GM12864 (cell line): ENCODE measurements at regions not wholly inside any gene's neighbourhood (a gene's known extent, or its start where the extent isn't known, plus 50 kb on each side); places are given as distances from the start of the nearest gene placed in this dataset.

ENCODE experiments used
- DNase-seq: peaks from one replicate; pipeline ENCODE4 v3.0.0-alpha.2; 2011; ENCODE audit warnings: low read depth
- H3K4me3 ChIP-seq: 2 replicates; pipeline ENCODE4 v1.5.1; 2011; ENCODE audit warnings: mild to moderate bottlenecking, low read depth, low read length, control low read depth
- TF ChIP-seq, protein P1 (sequence below): IDR thresholded peaks from 2 replicates; pipeline ENCODE4 v1.5.1; 2011; ENCODE audit warnings: low read depth, mild to moderate bottlenecking, moderate library complexity, low read length, control low read depth, inconsistent platforms; ENCODE audit errors: missing control alignments

DNA sequence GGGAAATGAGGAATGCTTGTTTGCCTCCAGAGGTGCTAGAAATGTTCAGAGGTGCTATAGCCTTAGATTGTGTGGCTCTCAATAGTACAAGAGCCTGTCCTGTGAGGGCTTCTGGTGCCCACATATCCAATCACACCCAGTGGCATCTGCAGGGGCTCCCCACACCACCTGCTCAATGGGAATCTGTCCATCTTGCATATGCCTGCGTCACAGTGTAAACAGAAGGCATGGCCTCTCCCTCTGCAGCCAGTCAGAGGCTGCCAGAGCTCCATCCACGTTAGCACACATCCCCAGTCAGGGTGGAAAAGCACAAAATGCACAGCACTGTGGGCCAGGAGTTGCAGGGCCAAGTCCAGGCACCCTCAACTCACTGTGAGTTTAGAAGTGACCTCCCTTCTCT lies 113.6 kb upstream of the GRIK3 start:
- TF ChIP-seq, protein P1, sequence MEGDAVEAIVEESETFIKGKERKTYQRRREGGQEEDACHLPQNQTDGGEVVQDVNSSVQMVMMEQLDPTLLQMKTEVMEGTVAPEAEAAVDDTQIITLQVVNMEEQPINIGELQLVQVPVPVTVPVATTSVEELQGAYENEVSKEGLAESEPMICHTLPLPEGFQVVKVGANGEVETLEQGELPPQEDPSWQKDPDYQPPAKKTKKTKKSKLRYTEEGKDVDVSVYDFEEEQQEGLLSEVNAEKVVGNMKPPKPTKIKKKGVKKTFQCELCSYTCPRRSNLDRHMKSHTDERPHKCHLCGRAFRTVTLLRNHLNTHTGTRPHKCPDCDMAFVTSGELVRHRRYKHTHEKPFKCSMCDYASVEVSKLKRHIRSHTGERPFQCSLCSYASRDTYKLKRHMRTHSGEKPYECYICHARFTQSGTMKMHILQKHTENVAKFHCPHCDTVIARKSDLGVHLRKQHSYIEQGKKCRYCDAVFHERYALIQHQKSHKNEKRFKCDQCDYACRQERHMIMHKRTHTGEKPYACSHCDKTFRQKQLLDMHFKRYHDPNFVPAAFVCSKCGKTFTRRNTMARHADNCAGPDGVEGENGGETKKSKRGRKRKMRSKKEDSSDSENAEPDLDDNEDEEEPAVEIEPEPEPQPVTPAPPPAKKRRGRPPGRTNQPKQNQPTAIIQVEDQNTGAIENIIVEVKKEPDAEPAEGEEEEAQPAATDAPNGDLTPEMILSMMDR, result no peak
- no peak for DNase-seq
- no peak overlapping the region for H3K4me3 ChIP-seq

DNA sequence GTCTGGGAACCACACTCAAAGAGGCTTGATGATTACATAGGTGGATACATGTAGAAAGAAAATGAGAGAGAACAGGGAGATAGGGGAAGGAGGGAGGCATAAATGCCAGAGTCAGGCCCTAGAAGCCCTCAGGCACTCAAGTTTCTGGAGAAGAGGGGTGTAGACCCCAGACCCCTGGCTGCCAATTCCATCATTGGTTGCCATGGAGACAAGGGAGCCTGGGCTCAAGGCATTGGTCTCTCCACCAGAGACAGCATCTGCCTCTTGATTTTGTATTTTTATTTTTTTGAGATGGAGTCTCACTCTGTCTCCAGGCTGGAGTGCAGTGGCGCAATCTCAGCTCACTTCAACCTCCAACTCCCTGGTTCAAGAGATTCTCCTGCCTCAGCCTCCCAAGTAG lies 114.3 kb upstream of the GRIK3 start:
- TF ChIP-seq, protein P1, result no peak
- no peak for DNase-seq
- H3K4me3 ChIP-seq, result no peak overlapping the region

DNA sequence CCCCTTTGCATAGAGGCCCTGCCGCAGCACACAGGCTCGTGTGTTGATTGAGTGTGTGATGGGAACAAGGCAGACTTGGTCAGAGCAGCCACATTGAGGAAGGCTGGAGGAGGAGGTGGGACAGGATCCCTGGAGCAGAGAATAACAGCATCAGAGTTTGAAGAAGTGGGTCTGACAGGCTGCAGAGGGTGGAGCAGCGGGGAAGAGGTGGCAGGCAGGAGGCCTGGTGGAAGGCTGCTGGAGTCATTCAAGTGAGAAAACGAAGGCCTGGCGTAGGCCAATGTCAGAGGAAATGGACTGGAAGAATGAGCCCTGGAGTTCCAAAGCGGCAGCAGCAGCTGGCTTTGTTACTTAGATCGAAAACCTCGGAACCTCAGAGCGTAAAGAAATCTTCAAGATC lies 115.0 kb upstream of the GRIK3 start:
- TF ChIP-seq, protein P1, result no peak
- no peak for DNase-seq
- H3K4me3 ChIP-seq, result no peak overlapping the region

DNA sequence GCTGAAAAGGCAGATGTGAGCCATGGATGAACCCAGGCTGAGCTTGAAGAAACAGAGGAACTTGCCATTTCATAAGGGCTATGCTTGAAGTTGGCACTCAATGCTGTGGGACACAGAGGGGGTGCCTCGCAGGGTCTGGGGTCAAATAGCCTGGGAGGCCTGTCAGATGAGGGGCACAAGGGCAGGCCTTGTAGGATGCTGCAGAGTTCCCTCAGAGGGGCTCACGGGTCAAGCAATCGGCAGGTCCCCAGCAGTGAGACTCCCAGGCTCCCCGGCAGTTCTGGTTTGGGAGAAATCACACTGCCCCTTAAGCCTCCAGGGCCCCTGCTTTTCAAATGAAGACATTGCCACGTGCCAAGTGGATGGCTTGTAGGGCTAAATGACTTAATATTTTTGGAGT lies 116.7 kb upstream of the GRIK3 start:
- TF ChIP-seq, protein P1, result no peak
- no peak for DNase-seq
- no peak overlapping the region for H3K4me3 ChIP-seq

DNA sequence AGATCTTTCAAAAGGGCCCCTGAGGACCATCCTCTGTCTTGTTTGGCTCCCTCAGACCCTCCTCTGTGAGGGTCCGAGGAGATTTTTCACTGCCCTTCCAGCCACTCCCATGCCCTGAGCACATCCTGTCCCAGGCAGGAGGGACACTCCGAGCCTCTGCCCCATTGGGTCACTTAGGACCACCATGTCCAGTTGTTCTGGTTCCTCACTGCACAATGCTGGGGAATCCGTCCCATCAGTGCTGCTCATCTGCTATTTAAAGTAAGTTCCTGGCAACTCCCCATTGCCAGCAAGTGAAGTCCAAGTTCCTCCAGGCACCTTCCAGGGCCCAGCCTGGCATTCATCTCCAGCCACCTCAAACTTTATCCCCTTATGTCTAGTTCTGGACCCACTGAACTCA lies 117.5 kb upstream of the GRIK3 start:
- no peak for DNase-seq
- TF ChIP-seq, protein P1, result no peak
- no peak overlapping the region for H3K4me3 ChIP-seq

DNA sequence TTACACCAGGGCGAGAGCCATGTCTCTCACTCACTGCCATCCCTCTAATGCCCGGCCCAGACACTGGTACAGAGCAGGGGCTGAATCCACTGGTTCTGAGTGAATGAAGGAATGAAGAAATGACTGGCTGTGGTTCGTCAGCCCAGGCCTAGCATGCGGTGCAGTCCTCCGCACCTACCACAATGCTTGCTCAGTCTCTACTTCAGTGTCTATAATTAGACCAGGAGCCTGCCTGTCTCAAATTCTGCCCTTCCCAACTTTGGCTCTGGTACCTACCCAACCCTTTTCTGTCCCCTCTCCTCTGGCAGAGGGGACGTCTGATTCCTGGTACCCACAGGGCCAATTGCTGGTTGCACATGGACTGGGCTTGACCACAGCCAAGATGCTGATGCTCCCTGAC lies 118.2 kb upstream of the GRIK3 start:
- TF ChIP-seq, protein P1, result no peak
- no peak overlapping the region for H3K4me3 ChIP-seq
- DNase-seq, result no peak
